GM18502 (cell line): ENCODE measurements at regions not wholly inside any gene's neighbourhood (a gene's known extent, or its start where the extent isn't known, plus 50 kb on each side); places are given as distances from the start of the nearest gene placed in this dataset.

Experiments used
- ATAC-seq: cut with Tn5 transposase; IDR thresholded peaks from one replicate; pipeline ENCODE4 v1.9.1; 2021; ENCODE audit warnings: mild to moderate bottlenecking; ENCODE audit not compliant: unreplicated experiment, poor library complexity

- ATAC-seq, result no peak
Measured at GRCh38 chr4:38308728-38309311, 348.6 kb downstream of the PTTG2 start.

DNA sequence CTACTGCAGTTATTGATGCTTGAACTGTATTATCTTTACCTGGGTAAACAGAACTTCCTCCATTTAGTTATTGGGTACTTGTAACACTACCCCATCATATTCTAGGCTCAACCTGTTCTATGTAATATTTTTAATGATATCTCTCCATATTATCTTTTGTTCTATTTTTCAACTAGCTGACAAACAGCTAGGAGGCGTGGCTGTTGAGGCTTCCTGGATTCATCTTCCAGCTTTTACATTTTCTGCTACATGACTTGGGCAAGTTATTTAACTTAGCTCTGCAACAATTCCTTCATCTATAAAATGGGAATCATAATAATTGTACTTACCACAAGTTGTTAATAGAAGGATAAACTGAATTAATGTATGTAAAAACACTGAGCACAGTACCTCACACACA is 349.3 kb downstream of the PTTG2 start:
- ATAC-seq, result no peak

- ATAC-seq, result peak; percentile 93
Measured at GRCh38 chr4:38310446-38311043, 350.3 kb downstream of the PTTG2 start.

DNA sequence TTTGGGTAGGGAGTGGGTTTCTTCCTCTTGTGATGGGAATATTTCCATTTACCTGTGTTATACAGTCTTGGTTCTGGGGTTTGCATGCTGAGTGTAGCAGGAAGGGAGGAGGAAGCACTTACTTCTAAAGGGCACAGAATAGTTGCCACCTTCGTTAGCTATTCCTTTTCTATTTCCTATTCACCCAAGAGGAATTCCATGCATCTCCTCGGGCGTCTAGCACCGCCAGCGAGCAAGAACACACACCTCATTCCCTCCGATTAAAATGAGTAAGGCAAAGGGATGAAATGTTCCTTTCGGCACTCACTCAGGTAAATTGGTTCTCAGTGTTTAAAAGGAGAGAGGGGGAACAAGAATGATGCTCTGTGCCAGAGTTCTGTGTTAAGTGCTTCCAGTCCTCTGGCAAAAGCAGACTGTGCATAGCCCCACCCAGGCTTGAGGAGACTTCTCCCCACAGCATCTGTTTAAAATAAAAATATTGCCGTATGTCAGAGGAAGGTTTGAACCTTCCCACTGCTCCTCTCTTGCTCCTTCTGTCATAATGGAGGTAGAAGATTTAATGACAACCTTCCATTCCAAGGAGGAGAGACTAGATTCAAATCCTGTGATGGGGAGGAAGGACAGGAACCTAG is 351.4 kb downstream of the PTTG2 start:
- ATAC-seq, result no peak

- ATAC-seq, result no peak
Measured at GRCh38 chr4:38313175-38313574, 350.8 kb upstream of the KLF3 start.

GRCh38 chr4:38313999-38314561 is 349.9 kb upstream of the KLF3 start:
- no peak for ATAC-seq

- ATAC-seq, result no peak
Measured at GRCh38 chr4:38314663-38315062, 349.3 kb upstream of the KLF3 start.

DNA sequence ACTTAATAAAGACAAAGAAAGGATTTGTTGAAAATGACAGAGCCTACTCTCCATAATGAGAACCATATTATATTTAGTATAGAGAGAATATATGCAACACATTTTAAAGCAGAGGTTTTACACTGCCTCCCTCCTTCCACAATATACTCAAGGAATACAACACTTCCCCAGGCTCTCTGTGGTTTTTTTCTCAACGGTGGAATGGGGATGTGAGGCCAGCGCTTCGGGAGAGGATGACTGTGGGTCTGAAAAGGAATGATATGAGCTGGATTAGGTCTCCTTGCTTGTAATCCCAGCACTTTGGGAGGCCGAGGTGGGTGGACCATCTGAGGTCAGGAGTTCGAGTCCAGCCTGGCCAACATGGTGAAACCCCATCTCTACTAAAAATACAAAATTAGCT is 348.7 kb upstream of the KLF3 start:
- ATAC-seq, result no peak

DNA sequence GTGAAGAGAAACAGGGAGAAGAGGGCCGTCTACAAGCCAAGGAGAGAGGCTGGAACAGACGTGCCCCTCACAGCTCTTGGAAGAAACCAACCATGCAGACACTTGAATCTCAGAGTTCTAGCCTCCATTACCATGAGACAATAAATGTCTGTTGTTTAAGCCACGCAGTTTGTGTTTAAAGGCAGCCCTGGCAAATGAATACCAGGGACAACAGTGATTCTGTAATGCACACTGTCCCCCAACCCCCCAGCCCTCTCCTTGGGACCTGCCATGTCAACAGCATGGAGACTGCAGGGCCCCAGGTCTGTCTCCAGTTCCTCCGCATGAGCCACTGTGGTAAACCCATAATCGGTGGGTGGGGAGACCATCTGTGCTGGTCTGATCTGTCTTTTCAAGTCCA is 348.0 kb upstream of the KLF3 start:
- ATAC-seq, result no peak

DNA sequence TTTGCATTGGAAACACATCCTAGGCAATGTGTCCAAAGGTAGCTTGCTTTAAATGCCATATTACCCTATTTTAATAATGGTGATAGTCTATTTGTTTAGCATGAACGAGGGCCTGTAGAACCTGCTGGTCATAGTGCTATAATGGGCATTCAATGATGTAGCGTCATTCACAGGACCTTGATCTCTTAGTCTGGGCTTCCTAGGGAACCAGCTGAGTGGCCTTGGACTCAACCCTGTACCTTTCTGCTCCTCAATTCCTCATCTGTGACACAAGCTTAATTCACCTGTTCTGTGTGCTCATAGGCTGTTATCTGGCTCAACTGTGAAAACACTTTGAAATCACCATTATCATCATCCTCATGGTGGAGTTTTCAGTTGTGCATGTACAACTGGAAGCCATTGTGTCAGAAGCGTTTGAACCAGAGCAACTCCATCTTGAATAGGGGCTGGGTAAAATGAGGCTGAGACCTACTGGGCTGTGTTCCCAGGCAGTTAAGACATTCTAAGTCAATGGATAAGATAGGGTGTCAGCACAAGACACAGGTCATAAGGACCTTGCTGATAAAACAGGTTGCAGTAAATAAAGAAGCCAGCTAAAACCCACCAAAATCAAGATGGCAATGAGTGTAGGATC is 346.8 kb upstream of the KLF3 start:
- ATAC-seq, result no peak

DNA sequence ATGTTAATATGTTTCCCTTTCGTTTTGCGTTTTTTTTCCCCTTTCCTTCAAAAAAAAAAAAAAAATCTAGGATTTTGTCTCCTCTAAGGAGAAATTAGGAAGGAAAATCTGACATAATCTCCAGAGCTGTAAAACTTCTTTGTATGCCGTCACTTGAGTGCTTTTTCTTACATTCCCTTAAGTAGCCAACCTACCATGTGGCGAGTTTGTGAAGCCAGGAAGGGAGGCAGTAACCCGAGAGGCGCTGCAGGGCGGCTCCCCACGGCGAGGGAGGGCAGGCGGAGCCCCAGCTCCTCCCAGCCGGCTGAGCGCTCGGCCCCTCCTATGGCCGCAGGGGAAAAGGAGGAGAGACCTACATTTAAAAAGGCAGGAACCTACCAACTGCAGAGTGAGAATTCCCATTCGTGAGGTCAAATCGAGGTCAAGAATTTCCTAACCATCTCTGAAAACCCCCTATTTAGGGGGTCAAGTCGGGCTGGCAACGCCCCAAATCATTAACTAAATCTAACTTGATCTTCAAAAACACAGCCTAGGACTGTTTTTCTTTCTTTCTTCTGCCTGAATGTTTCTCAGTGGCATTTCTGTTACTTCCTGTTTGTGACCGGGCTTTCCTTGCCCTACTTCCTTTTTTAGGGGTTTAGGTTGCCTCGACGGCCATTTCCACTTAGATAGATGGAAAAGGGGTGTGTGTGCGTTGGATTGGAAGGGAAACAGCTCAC is 345.1 kb upstream of the KLF3 start:
- peak; percentile 93 for ATAC-seq

- ATAC-seq, result peak; percentile 49
Measured at GRCh38 chr4:38319456-38320342, 344.3 kb upstream of the KLF3 start.

GRCh38 chr4:38320343-38320695 is 343.7 kb upstream of the KLF3 start:
- no peak for ATAC-seq

GRCh38 chr4:38320833-38321232 is 343.2 kb upstream of the KLF3 start:
- no peak for ATAC-seq

DNA sequence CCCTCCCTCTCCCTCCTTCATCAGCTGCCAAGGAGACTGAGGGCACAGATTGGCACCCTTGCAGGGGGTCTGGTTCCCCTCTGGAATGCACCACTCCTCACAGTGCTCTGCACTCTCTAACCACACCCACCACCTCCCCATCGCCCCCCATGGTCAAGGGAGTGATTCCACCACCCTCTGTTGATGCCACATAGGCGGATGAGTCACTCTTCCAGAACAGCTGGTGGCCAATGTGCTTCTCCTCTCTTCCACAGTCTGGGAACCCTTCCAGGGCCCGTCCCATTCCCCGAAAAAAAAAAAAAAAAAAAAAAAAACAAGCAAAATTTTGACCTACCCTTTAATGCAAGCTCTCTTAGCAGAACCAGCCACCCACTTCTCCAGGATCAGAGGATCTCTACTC is 341.3 kb upstream of the KLF3 start:
- no peak for ATAC-seq

GRCh38 chr4:38323141-38323641 is 340.8 kb upstream of the KLF3 start:
- ATAC-seq, result no peak

GRCh38 chr4:38324861-38325628 is 339.0 kb upstream of the KLF3 start:
- no peak for ATAC-seq

DNA sequence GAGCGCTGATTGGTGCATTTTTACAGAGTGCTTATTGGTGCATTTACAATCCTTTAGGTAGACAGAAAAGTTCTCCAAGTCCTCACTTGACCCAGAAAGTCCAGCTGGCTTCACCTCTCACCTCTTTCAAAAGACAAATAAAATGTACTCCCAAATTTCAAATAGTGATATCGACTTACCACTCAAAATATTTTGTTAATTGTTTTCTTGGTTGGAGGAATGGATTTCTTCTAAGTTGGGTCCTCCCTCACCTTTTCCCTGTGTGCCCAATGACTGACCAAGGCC is 338.4 kb upstream of the KLF3 start:
- no peak for ATAC-seq

DNA sequence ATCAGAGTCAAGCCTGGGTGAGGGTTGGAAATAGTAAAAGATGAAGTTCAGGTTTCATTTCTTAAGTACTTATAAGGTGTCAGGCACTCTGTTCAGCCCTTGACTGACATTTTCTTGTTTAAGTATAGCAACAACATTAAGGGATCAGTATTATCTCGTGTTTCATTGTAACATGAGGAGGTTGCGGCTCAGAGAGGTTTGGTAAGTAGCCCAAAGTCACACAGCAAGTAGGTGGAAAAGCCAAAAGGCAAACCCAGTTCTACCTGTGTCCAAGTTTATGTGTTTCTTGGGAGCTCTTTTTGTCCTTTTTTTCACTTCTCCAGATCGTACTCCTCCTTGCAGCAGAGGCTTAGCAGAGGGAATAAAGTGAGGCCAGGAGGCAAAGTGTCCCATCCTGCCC is 337.5 kb upstream of the KLF3 start:
- no peak for ATAC-seq
